MCF 10A (cell line): ENCODE measurements at regions not wholly inside any gene's neighbourhood (a gene's known extent, or its start where the extent isn't known, plus 50 kb on each side); places are given as distances from the start of the nearest gene placed in this dataset.

ENCODE experiments used
- BruUV-seq: library from RNA; stranded (reverse); fragments of 400-500 nt; replicated peaks from 2 replicates; lab custom pipeline; 2021; lab: Mats Ljungman, UMichigan
- CTCF ChIA-PET: fragments of 300-600 bp; sonication (Branson Sonifier 250); formaldehyde crosslinking; extraction: SDS; loops from one replicate; lab custom pipeline; 2021; ENCODE audit warnings: antibody characterized with exemption, inconsistent platforms; lab: Yijun Ruan, JAX
- POLR2A ChIA-PET: fragments of 300-600, 350-650 bp; sonication (Branson Sonifier 250); formaldehyde crosslinking; extraction: SDS; loops from one replicate; lab custom pipeline; 2020; ENCODE audit warnings: antibody characterized with exemption, inconsistent platforms; lab: Yijun Ruan, JAX
- DNase-seq: peaks from one replicate; pipeline ENCODE4 v3.0.0-alpha.2; 2018; ENCODE audit not compliant: unreplicated experiment
- H3K27ac Mint-ChIP-seq: one replicate; pipeline ENCODE4 v1.8.0; 2022; ENCODE audit warnings: mild to moderate bottlenecking, low read depth, mixed read lengths; ENCODE audit not compliant: unreplicated experiment
- H3K27me3 Mint-ChIP-seq: one replicate; pipeline ENCODE4 v1.8.0; 2022; ENCODE audit warnings: mixed read lengths; ENCODE audit not compliant: insufficient read depth, unreplicated experiment
- H3K36me3 Mint-ChIP-seq: one replicate; pipeline ENCODE4 v1.8.0; 2022; ENCODE audit warnings: mild to moderate bottlenecking, moderate library complexity, mixed read lengths; ENCODE audit not compliant: insufficient read depth, unreplicated experiment
- H3K4me1 Mint-ChIP-seq: one replicate; pipeline ENCODE4 v1.8.0; 2022; ENCODE audit warnings: mixed read lengths; ENCODE audit not compliant: insufficient read depth, unreplicated experiment
- H3K4me3 Mint-ChIP-seq: one replicate; pipeline ENCODE4 v1.8.0; 2022; ENCODE audit warnings: mild to moderate bottlenecking, moderate library complexity, mixed read lengths; ENCODE audit not compliant: unreplicated experiment
- H3K9me3 Mint-ChIP-seq: one replicate; pipeline ENCODE4 v1.8.0; 2022; ENCODE audit warnings: mixed read lengths; ENCODE audit not compliant: unreplicated experiment
- CTCF ChIP-seq: fragments of 200-600 bp; IDR thresholded peaks from one replicate; pipeline ENCODE4 v1.8.0; 2022; ENCODE audit warnings: antibody characterized with exemption, mild to moderate bottlenecking; ENCODE audit not compliant: unreplicated experiment
- intact Hi-C: fragments of 100-400 bp; cut with micrococcal nuclease; formaldehyde crosslinking; loops from 2 replicates; pipeline ENCODE4 v1.14.1; 2022

GRCh38 chr9:103904242-103904641, 189.9 kb upstream of the SMC2 start:
- intact Hi-C loops = no loop called here
- no peak for TF ChIP-seq CTCF
- ChIA-PET CTCF (interaction anchor here (0.7 kb wide), 1 partner anchor 524 kb away, joined by 3 read pairs; no protein-coding TSS in a partner anchor), POLR2A (no interaction called here)
- H3K4me1 Mint-ChIP-seq = peaks cover 4% of the 10 kb centered on the region
- H3K36me3 Mint-ChIP-seq = no peaks in the 10 kb centered on the region
- H3K9me3 Mint-ChIP-seq = no peaks in the 10 kb centered on the region
- H3K27ac Mint-ChIP-seq = no peak overlapping the region
- BruUV-seq = no TSS peak
- H3K4me3 Mint-ChIP-seq = no peak overlapping the region
- DNase-seq = peak; percentile 14
- H3K27me3 Mint-ChIP-seq = no peaks in the 10 kb centered on the region

GRCh38 chr9:103913899-103914298, 180.2 kb upstream of the SMC2 start:
- POLR2A ChIA-PET = interaction anchor here (0.7 kb wide), 1 partner anchor 503 kb away, joined by 3 read pairs; no protein-coding TSS in a partner anchor
- intact Hi-C loops = no loop called here
- no peak overlapping the region for H3K27ac Mint-ChIP-seq
- no peaks in the 10 kb centered on the region for H3K36me3 Mint-ChIP-seq
- no peak for DNase-seq
- CTCF ChIA-PET = interaction anchor here (1.0 kb wide), 1 partner anchor 124 kb away, joined by 3 read pairs; no protein-coding TSS in a partner anchor
- H3K4me3 Mint-ChIP-seq = no peak overlapping the region
- peaks cover 6% of the 10 kb centered on the region for H3K4me1 Mint-ChIP-seq
- no peak for TF ChIP-seq CTCF
- no peaks in the 10 kb centered on the region for H3K27me3 Mint-ChIP-seq
- H3K9me3 Mint-ChIP-seq = peaks cover 6% of the 10 kb centered on the region
- BruUV-seq = no TSS peak

- DNase-seq = no peak
- BruUV-seq = no TSS peak
- ChIA-PET POLR2A (no interaction called here), CTCF (no interaction called here)
- no peaks in the 10 kb centered on the region for H3K9me3 Mint-ChIP-seq
- no peaks in the 10 kb centered on the region for H3K27me3 Mint-ChIP-seq
- H3K36me3 Mint-ChIP-seq = no peaks in the 10 kb centered on the region
- H3K4me3 Mint-ChIP-seq = no peak overlapping the region
- TF ChIP-seq CTCF = no peak
- intact Hi-C loops = no loop called here
- no peak overlapping the region for H3K27ac Mint-ChIP-seq
- no peaks in the 10 kb centered on the region for H3K4me1 Mint-ChIP-seq
Measured at GRCh38 chr9:103919605-103920209, 174.4 kb upstream of the SMC2 start.

GRCh38 chr9:103928442-103928841, 165.7 kb upstream of the SMC2 start:
- no TSS peak for BruUV-seq
- CTCF ChIA-PET = interaction anchor here (0.6 to 0.7 kb wide), 3 partner anchors 26 to 131 kb away, joined by 3 to 4 read pairs (median 4); no protein-coding TSS in a partner anchor
- no peak overlapping the region for H3K27ac Mint-ChIP-seq
- POLR2A ChIA-PET = no interaction called here
- intact Hi-C loops = loop anchor here (1.0 kb wide), 1 partner anchor 530 kb away; no protein-coding TSS in a partner anchor
- TF ChIP-seq CTCF = no peak
- no peaks in the 10 kb centered on the region for H3K27me3 Mint-ChIP-seq
- H3K9me3 Mint-ChIP-seq = no peaks in the 10 kb centered on the region
- no peak overlapping the region for H3K4me3 Mint-ChIP-seq
- H3K4me1 Mint-ChIP-seq = no peaks in the 10 kb centered on the region
- no peak for DNase-seq
- H3K36me3 Mint-ChIP-seq = no peaks in the 10 kb centered on the region
